HG03025 (cell line): ENCODE measurements at regions not wholly inside any gene's neighbourhood (a gene's known extent, or its start where the extent isn't known, plus 50 kb on each side); places are given as distances from the start of the nearest gene placed in this dataset.

Source experiments
- ATAC-seq: cut with Tn5 transposase; IDR thresholded peaks from one replicate; pipeline ENCODE4 v1.9.1; 2021; ENCODE audit warnings: mild to moderate bottlenecking, moderate library complexity; ENCODE audit not compliant: unreplicated experiment, low FRiP score

- ATAC-seq: no peak
Measured at GRCh38 chr1:58155418-58156123, 391.0 kb downstream of the OMA1 start.

- no peak for ATAC-seq
Measured at GRCh38 chr1:58154256-58154655, 392.3 kb downstream of the OMA1 start.

GRCh38 chr1:58152697-58153096, 393.8 kb downstream of the OMA1 start:
- ATAC-seq: no peak

GRCh38 chr1:58149271-58149812, 397.2 kb downstream of the OMA1 start:
- ATAC-seq: no peak

GRCh38 chr1:58144698-58145270, 401.7 kb downstream of the OMA1 start:
- ATAC-seq: no peak

GRCh38 chr1:58143972-58144697, 402.4 kb downstream of the OMA1 start:
- ATAC-seq: no peak

GRCh38 chr1:58136387-58136786, 410.1 kb downstream of the OMA1 start:
- no peak for ATAC-seq

- ATAC-seq: no peak
Measured at GRCh38 chr1:58135821-58136321, 410.7 kb downstream of the OMA1 start.

- ATAC-seq: no peak
Measured at GRCh38 chr1:58133562-58133961, 413.0 kb downstream of the OMA1 start.

- ATAC-seq: no peak
Measured at GRCh38 chr1:58123051-58123450, 423.5 kb downstream of the OMA1 start.

- no peak for ATAC-seq
Measured at GRCh38 chr1:58119971-58120370, 426.6 kb downstream of the OMA1 start.

- no peak for ATAC-seq
Measured at GRCh38 chr1:58116284-58116683, 430.2 kb downstream of the OMA1 start.

- no peak for ATAC-seq
Measured at GRCh38 chr1:58109646-58110200, 436.8 kb downstream of the OMA1 start.

GRCh38 chr1:58108783-58109182, 437.7 kb downstream of the OMA1 start:
- ATAC-seq: no peak

- ATAC-seq: peak; percentile 53
Measured at GRCh38 chr1:58107943-58108342, 438.6 kb downstream of the OMA1 start.

- ATAC-seq: no peak
Measured at GRCh38 chr1:58104960-58105359, 441.6 kb downstream of the OMA1 start.

GRCh38 chr1:58096714-58097113, 449.8 kb downstream of the OMA1 start:
- ATAC-seq: no peak

- ATAC-seq: no peak
Measured at GRCh38 chr1:58095183-58095582, 451.3 kb downstream of the OMA1 start.

GRCh38 chr1:58094221-58094620, 452.3 kb downstream of the OMA1 start:
- ATAC-seq: no peak

GRCh38 chr1:58090640-58091039, 455.9 kb downstream of the OMA1 start:
- ATAC-seq: no peak
